ENCODE measurements at regions not wholly inside any gene's neighbourhood (a gene's known extent, or its start where the extent isn't known, plus 50 kb on each side); places are given as distances from the start of the nearest gene placed in this dataset.

DNA sequence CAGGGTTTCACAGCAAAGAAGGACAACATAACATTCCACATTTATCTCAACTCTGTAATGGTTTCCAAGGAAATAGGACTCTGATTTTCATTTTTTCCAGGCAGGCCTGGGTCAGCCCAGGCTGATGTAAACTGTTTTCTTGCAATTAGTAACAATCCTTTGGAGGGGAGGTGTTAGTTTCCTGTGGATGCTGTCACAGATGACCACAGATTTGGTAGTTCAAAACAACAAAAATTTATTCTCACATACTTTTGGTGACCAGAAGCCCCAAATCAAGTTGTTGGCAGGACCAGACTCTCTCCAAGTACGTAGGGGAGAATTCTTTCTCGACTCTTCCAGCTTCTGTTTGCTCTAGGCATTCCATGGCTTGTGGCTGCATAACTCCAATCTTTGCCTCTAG is 88.0 kb downstream of the EDEM1 start:
- TF ChIP-seq KDM1A (IDR thresholded peaks at IDR 0.05) (no peak), MCM7 (IDR thresholded peaks at IDR 0.05) (no peak), NFE2L1 (tag; IDR thresholded peaks at IDR 0.05; ENCODE audit: borderline replicate concordance, low read depth) (no peak), FOSL1 (tag; conservative IDR thresholded peaks at IDR 0.05) (no peak)
- TF ChIP-seq, protein P1, sequence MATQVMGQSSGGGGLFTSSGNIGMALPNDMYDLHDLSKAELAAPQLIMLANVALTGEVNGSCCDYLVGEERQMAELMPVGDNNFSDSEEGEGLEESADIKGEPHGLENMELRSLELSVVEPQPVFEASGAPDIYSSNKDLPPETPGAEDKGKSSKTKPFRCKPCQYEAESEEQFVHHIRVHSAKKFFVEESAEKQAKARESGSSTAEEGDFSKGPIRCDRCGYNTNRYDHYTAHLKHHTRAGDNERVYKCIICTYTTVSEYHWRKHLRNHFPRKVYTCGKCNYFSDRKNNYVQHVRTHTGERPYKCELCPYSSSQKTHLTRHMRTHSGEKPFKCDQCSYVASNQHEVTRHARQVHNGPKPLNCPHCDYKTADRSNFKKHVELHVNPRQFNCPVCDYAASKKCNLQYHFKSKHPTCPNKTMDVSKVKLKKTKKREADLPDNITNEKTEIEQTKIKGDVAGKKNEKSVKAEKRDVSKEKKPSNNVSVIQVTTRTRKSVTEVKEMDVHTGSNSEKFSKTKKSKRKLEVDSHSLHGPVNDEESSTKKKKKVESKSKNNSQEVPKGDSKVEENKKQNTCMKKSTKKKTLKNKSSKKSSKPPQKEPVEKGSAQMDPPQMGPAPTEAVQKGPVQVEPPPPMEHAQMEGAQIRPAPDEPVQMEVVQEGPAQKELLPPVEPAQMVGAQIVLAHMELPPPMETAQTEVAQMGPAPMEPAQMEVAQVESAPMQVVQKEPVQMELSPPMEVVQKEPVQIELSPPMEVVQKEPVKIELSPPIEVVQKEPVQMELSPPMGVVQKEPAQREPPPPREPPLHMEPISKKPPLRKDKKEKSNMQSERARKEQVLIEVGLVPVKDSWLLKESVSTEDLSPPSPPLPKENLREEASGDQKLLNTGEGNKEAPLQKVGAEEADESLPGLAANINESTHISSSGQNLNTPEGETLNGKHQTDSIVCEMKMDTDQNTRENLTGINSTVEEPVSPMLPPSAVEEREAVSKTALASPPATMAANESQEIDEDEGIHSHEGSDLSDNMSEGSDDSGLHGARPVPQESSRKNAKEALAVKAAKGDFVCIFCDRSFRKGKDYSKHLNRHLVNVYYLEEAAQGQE (IDR thresholded peaks at IDR 0.05; ENCODE audit: borderline replicate concordance), result no peak
- TF ChIP-seq, protein P1 (CRISPR knock-in tag; IDR thresholded peaks at IDR 0.05; ENCODE audit: low read depth), result no peak
- TF ChIP-seq, protein P2, sequence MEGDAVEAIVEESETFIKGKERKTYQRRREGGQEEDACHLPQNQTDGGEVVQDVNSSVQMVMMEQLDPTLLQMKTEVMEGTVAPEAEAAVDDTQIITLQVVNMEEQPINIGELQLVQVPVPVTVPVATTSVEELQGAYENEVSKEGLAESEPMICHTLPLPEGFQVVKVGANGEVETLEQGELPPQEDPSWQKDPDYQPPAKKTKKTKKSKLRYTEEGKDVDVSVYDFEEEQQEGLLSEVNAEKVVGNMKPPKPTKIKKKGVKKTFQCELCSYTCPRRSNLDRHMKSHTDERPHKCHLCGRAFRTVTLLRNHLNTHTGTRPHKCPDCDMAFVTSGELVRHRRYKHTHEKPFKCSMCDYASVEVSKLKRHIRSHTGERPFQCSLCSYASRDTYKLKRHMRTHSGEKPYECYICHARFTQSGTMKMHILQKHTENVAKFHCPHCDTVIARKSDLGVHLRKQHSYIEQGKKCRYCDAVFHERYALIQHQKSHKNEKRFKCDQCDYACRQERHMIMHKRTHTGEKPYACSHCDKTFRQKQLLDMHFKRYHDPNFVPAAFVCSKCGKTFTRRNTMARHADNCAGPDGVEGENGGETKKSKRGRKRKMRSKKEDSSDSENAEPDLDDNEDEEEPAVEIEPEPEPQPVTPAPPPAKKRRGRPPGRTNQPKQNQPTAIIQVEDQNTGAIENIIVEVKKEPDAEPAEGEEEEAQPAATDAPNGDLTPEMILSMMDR (IDR thresholded peaks at IDR 0.05 in 2 of 3, conservative IDR thresholded peaks at IDR 0.05 in 1 of 3; ENCODE audit: insufficient read depth in 2 of 3, low read depth in 1 of 3, low read length in 3 of 3), result no peak
